GM10266 (cell line): ENCODE measurements at regions not wholly inside any gene's neighbourhood (a gene's known extent, or its start where the extent isn't known, plus 50 kb on each side); places are given as distances from the start of the nearest gene placed in this dataset.

Experiments
- DNase-seq: peaks from one replicate; pipeline ENCODE4 v3.0.0; 2012; ENCODE audit errors: extremely low spot score
- CTCF ChIP-seq: IDR thresholded peaks from 2 replicates; pipeline ENCODE4 v1.5.1; 2012; ENCODE audit warnings: mild to moderate bottlenecking, low read depth; ENCODE audit not compliant: control insufficient read depth, insufficient read depth; ENCODE audit errors: missing control alignments

- no peak for DNase-seq
- TF ChIP-seq CTCF: no peak
Observed at GRCh38 chr18:28855989-28856388, 679.1 kb upstream of the CDH2 start.

- no peak for TF ChIP-seq CTCF
- DNase-seq: no peak
Observed at GRCh38 chr18:28855524-28855923, 678.6 kb upstream of the CDH2 start.

GRCh38 chr18:28854964-28855363 lies 678.0 kb upstream of the CDH2 start:
- no peak for TF ChIP-seq CTCF
- no peak for DNase-seq

GRCh38 chr18:28846958-28847357 lies 670.0 kb upstream of the CDH2 start:
- no peak for DNase-seq
- no peak for TF ChIP-seq CTCF

GRCh38 chr18:28837100-28837499 lies 660.2 kb upstream of the CDH2 start:
- TF ChIP-seq CTCF: no peak
- DNase-seq: no peak

- no peak for TF ChIP-seq CTCF
- DNase-seq: no peak
Observed at GRCh38 chr18:28834889-28835288, 658.0 kb upstream of the CDH2 start.

- TF ChIP-seq CTCF: no peak
- DNase-seq: no peak
Observed at GRCh38 chr18:28831908-28832307, 655.0 kb upstream of the CDH2 start.

GRCh38 chr18:28831476-28831875 lies 654.5 kb upstream of the CDH2 start:
- DNase-seq: no peak

More at GRCh38 chr18:28831476-28831875, 654.5 kb upstream of the CDH2 start:
- TF ChIP-seq CTCF: no peak
